ENCODE measurements at regions not wholly inside any gene's neighbourhood (a gene's known extent, or its start where the extent isn't known, plus 50 kb on each side); places are given as distances from the start of the nearest gene placed in this dataset.

DNA sequence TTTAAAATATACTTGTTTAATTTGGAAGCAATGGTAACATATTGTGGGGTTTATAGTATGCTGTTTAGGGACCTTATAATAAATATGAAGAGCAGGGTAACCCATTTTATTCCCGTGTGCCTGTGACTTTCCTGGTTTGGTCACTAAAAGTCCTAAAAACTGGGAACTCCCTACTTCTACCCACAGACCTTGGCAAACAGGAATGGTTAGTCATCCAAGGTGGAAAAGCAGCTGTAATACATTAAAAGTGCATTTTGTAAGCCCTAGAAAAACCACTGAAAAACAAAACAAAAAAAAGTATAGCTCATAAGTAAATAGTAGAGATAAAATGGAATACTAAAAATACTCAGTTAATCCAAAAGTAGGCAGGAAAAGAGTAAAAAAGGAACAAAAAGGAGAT is 538.9 kb downstream of the LMO4 start:
- DNase-seq, result no peak

DNA sequence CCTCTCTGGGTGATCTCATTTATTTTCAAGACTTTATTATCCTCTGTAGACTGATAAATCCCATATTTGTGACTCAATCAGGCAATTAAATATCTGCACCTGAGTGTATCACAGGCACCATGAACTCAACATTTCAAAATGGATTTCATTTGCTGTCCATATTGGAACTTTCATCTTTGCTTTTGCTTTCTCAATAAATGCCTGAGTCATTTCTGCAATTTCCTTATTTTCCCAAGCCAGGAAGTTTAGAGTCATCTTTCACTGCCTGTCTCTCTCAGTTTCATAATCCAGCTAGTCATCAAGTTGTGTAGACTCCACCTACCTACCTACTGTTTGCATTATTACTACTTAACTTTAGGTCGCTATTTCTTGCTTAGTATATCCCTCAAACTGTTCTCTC is 540.9 kb downstream of the LMO4 start:
- DNase-seq, result no peak

DNA sequence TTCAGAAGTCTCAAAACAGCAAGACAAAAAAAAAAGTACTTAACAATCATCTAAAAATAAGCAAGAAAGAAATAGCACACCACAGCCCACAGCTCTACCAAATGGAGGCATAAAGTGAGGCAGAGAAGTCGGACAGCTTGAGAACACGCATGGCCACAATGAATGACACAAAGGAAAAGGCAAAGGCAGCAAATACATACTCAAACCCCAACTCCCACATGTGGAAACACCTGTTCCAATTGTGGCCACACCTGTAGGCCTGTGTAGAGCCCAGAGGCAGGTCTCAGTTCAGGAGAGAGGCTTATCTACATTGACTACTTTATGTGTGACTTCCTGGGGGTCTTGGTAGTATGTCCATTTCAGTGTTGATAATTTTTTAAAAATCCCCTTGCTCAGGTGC is 543.5 kb downstream of the LMO4 start:
- DNase-seq, result no peak

DNA sequence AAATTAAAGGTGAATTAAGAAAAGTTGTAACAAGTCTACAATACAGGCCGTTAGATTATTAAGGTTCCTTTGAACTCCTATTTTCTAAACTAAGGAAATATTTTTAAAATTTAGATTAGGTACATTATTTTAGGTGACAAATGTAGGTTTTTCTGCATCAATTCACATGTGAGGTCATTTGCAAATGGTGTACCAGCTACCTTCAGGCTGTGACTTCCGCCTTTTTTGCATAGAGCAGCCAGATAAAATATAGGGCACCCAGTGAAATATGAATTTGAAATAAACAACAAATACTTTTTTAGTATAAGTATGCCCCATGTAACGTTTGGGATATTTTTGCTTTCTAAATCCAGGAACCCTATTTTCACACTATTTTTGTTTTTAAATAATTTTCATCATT is 544.0 kb downstream of the LMO4 start:
- no peak for DNase-seq

DNA sequence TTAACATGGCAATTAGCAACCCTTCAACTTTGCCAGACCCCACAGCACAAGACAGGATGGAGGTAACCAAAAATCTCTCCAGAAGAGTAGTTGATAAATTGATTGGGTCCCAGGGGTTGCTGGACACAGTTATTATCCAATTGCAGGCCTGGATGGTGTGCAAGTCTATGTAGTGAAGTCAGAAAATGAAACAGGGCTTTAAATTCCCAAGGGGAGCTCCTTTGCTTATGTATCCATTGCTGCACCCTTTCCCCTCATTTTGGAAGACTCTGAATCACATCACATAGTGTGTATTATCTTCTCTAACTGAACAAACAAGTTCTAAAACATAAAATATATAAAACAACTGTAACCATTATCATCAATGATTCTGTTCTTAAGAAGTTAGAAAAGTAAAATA is 550.2 kb downstream of the LMO4 start:
- DNase-seq, result no peak

DNA sequence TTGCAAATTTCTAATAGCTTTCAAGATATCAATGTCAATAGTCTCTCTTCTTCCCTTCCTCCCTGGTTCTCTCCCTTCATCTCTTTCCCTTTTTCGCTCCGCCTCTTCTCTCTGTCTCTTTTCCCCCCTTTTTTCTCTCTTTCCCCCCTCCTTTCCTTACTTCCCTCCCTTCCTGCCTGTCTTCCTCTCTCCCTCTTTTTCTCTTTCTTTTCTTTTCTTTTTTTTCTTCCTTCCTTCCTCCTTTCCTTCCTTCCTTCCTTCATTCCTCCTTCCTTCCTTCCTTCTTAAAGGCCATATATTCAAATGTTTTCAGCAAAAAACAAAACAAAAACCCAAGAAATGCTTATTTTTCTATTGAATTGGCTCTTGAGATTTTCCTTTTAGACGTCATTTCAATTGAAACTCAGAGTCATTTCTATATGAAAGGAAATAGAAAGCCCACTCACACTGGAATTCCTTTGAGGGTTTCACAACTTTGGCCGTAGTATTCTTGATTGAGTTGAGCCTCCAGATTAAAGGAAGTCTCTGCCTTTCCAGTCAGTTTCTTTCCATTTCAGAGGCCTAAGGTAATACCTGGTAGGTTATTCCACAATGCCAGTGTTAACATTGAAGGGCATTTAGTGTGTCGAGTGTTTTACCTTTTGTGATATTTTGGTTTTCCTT is 551.5 kb downstream of the LMO4 start:
- no peak for DNase-seq

DNA sequence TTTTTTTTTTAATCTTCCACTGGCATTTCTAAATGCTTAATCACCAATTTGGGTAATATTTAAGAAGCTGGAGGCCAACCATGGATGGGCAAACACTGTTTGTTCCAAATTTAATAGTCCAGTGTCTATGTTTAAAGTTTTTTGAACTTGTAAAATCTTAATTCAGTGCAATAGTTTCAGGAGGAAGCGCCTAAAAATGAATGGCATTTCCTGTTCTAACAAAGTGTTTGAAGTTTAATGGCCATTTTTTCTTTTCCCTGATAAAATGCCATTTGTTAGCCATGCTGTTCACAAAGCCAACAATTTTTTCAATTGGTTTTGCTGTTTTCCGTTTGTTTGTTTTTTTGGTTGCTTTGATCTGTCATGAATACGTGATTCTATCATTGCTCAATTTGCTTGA is 552.1 kb downstream of the LMO4 start:
- no peak for DNase-seq

DNA sequence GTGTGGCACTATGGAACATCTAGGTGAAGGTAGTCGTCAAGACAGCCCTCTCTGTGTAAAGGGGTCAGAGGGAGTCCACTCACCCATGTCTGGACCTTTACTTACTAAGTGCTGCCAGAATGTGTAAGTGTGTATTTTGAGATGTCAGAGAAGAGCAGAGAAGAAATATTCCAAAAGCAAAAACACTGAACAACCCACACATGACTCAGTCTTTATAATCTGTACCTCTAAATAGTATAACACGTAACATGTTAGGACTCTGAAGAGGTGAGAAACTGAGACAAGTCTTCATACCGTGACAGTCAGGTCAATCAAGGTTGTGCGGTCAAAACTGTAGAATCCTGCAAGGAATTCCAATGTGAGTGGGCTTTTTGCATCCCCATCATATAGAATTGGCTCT is 555.2 kb downstream of the LMO4 start:
- no peak for DNase-seq

DNA sequence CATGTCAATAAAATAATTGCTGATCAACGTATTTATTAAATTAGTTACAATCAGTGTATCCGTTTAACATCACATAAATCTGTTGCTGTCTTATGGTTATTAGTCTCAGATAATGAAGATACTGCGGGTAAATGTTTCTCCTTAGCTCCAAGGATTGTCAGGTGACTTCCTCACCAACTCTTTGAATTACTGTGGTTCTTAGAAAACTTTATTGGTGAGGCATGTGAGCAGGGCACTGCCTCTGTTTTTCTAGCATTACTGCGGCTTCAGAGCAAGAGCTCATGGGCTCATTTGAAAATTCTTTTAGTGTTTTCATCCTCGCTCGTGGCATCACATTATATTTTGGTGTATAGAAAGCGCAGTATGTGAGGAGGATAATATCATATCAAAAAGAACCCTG is 555.9 kb downstream of the LMO4 start:
- no peak for DNase-seq

DNA sequence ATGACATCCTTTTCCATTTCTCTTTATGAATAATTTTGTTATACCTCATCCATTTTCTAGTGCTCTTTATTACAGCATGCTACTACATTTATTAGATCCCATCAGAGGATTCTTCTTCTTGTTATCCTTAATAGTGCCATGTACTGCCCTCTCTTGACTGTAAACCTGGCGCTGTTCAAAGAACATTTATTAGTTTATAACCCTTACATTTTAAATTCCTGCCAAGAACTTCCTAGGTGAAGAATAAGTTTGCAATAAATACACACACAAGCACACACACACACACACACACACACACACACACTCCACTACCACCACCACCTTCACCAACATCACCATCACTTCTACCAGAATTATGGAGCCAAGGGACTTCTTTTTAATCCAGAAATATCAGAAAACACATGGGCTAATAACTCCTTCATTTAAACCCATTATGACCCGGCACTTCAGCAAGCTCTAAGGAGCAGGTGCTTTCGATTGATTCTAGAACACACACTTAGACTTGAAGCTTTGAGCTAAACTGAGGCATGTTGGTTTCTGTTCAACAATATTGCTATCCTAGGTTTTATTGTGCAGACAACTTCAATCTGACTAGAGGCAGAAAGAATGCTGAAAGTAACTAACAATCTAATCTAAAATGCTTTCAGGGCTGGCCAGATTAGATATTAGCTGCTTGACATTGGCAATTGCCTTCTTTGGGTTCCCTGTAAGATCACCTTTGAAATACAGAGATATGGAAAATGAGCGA is 556.8 kb downstream of the LMO4 start:
- DNase-seq, result no peak

DNA sequence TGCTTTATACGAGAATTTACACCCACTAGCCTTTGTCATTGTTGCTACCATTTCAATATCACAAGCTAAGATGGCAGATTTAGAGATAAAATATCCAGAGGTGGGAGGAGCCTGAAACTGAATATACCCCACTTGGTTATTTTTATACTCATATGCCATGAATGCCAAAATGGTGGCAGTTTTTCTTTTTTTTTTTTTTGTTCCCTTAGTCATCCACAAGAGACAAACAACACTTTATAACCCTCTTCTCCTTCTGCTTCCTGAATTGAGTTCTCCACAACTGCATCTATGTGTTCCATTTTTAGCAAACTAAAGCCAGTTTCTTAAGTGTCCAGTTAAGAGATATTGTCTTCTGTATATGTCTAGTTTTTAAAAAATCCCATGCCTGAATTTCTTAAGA is 558.4 kb downstream of the LMO4 start:
- DNase-seq, result no peak

DNA sequence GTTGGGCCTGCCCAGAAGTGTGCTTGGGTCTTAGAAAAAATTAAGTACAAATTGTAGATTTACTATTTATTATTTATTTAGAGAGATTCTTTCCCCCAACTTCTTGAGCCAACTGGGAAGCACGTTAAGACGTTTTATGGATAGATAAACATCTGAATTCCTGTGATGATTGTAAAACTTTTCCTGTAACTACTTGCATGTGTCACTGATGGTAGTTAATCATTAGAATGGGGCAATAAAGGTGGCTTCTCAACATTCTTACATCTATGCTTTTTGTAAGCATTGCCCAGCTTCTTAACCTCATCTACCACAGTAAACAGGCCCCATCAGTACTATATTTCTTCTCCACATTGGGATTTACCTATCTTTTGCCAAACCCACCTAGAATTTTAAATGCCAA is 559.8 kb downstream of the LMO4 start:
- no peak for DNase-seq

DNA sequence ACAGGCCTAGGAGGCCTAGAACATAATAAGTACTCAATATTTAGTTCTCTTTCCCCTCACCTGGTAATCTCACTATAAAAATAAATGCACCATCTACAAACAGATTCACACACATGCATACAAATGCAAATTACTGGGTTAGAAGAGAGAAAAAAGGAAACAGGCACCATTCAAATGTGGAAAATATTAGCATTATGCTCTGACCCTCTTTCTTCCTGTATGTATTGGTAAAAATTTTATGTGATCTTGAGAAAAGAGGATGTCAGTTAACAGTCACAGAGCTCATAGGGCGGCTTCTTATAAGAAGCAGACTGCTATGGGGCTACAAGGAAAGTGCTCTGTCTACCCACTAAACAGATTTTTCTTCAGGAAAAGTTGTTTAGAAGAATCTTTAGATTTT is 565.4 kb downstream of the LMO4 start:
- no peak for DNase-seq

DNA sequence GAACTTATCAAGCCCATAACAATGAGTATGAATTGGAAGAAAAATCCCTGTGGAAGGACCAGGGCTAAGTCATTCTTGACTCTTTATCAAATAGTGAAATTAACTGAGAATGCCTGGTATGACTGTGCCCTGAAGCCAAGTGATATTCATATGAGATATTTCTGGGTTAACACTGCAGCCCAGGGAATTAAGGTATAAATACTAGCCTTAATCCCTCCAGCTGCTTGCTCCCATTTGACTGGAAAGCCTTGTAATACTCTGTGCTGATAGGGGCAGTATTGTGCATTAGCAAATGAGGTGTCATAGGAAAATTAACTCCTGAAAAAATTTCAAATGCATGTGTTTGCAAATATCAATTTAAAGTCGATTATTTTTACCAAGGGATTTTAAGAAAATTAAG is 568.8 kb downstream of the LMO4 start:
- DNase-seq, result no peak

DNA sequence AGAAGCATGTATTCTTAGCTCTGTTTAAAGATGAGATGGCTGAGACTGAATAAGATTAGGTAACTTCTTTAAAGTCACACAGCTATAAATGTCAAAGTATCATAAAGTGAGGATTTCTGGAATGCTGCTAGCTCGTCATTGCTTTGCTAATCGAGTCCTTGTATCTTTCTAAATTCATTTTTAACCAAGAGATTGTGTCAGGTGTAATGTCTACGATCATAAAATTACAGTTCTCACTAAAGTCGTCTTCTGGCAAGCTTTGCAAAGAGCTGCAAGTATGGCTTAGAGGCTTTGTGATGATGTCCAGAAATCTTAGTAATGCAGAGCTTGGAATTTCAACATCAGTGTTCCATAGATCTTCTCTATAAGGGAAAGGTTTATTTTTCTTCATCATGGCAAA is 569.8 kb downstream of the LMO4 start:
- no peak for DNase-seq

DNA sequence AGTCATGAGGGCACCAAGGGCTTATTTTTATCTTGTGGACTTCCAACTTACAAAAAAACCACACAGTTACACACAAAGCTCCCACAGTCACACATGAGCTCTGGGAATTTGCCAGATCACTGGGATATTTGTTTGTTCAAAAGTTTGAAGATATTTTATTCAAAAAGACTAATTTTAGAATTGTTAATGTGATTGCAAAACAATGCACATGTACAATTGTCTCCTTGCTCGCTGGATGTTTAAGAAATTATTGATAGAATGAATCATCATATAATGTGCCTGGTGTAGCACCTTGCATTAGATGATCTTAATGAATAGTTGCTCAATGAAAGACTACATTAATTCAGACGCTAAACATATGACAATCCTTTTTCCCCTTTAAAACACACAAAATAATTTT is 570.3 kb downstream of the LMO4 start:
- no peak for DNase-seq

DNA sequence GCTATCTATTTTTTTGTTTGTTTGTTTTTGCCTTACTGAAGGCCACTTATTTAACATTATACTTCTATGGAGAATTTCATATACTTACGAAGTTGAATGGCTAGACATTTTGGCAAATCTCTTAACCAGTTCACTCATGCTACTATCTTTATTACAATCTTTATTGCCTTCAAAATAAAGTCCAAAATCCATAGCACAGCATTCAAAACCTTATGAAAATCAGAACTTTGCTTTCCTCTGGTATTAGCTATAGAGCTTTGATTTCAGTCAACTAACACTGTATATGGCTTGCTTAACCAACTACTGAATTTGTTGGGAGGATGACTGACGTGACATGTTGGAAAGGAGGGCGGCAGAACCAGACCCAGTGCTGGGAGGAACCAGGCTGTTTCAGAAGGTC is 571.1 kb downstream of the LMO4 start:
- no peak for DNase-seq

DNA sequence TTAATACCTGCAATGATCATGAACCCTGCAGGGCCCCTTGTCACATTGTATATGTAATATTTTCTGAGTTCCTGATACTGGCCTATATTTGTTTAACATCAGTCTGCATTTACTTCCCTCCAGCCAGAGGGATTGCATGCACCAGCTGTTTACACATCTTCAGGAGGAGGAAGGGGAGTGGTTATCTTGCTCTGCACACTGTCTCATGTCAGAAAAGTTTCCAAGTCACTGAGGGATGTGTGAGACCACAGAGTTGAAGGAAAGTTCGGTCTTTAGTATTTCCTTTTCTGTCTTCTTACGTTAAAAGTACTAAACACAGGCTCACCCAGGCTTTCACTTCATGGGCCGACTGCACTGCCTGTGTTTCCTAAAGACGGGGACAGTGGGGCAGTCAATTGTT is 574.1 kb downstream of the LMO4 start:
- DNase-seq, result no peak

DNA sequence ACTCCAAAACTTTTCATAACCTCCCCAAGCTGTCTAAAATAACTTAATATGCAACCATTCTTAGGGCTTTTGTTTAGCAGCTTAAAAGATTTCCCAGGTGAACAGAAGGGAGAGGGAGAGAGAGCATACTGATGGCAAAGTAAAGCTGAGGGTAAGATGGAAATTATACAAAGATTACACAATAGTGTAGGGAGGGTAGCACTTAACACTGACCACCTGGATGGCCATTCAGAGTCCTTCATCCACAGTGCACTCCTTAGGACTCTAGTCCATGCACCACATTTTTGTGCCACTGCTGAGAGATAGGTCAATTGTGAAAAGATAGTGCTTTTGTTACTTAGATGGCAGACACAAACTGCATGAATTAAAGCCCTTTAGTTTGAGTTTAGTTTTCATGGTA is 574.6 kb downstream of the LMO4 start:
- DNase-seq, result no peak

DNA sequence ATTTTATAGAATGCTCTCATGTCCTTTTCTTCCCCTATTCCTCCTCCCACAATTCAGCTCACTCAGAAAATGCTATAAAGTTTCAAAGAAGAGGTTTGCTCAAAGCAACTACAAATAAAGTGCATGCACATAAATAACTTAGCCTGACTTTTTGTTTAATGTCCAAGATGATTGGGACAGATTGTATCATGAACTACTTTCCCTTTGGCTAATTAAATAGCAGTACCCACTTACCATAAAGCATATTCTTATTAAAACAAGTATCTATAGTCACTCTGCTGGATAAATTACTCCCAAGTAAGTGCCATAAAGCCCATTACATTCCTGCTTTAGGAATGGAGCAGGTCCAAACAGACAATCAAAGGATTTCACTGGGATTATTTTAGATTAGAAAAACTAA is 576.0 kb downstream of the LMO4 start:
- no peak for DNase-seq

DNA sequence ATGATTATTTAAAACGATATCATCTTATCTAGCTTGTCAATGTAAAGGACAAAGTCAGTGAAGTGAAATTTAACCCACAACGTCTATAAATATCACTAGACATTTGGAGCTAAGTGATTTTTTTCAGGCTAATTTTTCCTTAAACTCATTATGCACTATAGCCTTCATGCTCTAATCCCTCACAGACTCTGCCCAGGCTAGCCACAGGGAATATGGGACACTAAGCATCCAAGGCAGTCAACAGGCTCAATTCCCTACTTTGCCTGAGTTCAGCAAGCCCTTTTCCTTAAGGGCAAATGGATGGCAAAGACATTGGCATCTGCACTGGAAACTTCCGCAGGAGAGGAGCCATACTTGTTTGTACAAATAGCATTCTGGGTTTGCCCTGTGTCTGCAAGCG is 577.0 kb downstream of the LMO4 start:
- no peak for DNase-seq

DNA sequence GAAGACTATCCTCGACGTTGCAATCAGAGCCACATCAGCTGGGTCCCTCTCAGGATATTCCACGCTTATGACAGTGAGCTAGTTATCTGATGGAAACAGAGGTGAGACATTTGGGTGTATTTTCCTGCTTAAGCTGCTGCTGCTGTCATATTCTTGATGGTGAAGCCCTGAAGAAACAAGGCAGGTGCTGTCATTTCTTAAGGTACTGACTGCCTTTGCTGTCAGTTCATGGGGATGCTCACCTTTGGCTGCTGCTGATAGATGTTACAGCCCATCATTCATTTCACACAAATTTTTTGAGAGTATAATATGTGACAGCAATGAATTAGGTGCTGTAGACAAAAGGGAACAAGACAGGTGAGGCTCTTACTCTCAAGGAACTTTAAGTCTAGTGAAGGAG is 577.4 kb downstream of the LMO4 start:
- DNase-seq, result no peak

DNA sequence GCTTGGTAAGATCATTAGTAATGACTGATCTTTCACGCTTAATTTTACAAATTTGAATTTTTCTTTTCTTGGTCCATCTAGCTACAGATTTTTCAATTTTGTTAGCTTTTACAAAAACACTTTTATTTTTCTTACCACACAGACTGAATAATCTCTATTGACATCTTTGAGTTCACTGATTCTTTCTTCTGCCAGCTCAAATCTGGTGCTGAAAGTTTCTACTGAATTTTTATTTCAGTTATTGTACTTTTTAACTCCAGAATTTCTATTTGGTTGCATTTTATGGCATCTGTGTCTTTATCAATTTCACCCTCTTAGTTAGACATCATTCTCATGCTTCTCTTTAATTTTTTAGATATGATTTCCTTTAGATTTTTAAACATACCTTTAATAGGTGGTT is 584.7 kb downstream of the LMO4 start:
- no peak for DNase-seq

DNA sequence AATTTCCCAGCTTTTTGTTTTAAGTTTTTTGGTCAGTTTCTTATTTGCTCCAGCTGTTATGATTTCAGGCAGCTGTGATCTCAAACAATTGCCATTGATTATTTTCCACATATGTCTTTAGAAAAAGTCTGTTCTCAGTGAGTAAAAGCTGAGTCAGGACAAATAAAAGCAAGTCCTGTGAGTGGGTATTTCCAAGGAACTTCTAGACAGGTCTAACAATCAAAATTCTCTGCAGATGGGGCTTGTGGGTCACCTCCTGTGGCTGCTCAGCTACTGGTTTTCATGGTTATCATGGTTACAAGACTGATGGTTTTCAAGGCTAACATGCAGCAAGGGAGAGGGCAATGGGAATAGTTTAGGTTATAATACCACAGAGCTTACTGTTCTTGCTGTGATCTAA is 585.7 kb downstream of the LMO4 start:
- no peak for DNase-seq
